HK-2 (cell line): ENCODE measurements at regions not wholly inside any gene's neighbourhood (a gene's known extent, or its start where the extent isn't known, plus 50 kb on each side); places are given as distances from the start of the nearest gene placed in this dataset.

Source experiments
- DNase-seq: peaks from one replicate; pipeline ENCODE4 v3.0.0-alpha.2; 2018; ENCODE audit not compliant: unreplicated experiment

DNA sequence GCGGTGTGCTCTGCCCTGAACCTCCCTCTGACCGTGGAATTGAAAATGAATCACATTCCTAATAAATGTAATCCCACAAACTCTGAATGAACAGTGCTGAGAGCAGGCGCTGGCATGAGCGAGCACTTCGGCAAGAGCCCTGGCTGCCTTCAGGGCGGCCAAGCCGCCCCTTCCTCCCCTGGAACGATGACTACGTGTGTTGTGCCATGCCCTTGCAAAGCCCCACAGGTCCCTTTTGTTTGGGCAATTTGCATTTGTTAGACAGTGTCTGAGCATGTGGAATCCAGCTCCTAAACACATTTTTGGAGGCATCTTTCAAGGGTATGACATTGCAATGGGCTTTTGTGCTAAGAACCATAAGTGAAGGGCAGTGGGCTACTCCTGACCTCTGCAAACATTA is 95.6 kb upstream of the MKI67 start:
- no peak for DNase-seq

GRCh38 chr10:128222332-128222849 is 96.2 kb upstream of the MKI67 start:
- DNase-seq, result no peak

DNA sequence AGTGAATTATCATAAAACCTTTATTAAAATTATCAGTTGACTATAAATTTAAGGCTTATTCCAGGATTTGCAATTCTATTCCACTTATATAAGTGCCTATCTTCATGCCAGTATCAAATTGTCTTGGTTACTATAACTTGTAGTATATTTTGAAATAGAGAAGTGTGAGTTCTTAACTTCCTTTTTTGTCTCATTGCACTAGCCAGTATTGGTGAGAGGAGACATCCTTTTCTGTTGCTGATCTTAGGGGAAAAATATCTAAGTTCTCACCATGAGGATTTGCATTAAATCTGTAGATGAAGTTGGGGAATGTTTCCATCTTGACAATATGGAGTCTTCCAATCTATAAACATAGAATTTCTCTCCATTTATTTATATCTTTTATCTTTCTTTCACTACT is 104.2 kb upstream of the MKI67 start:
- DNase-seq, result no peak

- DNase-seq, result no peak
These were observed 107.2 kb upstream of the MKI67 start for GRCh38 chr10:128233422-128233821.

GRCh38 chr10:128237710-128238109 is 111.5 kb upstream of the MKI67 start:
- DNase-seq, result no peak

DNA sequence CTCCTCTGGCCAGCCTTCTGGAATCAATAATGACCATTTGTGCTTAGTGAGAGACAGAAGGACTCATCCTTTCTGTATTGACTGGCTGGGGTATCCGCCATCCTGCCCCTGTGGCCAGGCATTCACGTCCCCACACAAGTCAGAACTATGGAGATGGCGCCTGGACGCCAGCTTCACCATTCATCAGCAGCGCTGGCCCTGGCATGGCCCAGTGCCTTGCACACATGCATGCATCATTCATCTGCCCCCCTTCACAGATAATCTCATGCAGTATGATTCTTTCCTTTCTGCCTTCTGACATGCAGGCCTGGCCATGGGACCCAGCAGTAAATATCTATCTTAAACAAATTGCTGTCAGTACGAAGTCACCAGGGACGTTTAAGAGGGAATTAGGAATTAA is 114.8 kb upstream of the MKI67 start:
- DNase-seq, result no peak

GRCh38 chr10:128242641-128243040 is 116.4 kb upstream of the MKI67 start:
- DNase-seq, result no peak

DNA sequence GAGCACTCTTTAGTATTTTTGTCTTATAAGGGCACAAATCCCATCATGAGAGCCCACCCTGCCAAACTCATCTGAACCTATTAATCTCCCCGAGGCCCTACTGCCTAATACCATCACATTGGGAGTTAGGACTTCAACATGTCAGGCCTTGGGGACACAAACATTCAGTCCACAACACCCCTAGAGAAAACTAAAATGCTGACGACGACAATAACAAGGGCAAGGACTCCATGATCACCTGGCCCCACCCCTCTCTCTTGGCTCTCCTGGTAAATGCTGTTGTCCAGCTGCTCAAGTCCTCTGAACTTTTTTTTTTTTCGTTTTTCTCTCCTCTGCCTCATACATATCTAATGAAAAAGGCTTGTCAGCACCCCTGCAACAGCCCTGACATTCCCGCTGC is 118.8 kb upstream of the MKI67 start:
- DNase-seq, result no peak

- DNase-seq, result no peak
These were observed 121.4 kb upstream of the MKI67 start for GRCh38 chr10:128247576-128247975.

DNA sequence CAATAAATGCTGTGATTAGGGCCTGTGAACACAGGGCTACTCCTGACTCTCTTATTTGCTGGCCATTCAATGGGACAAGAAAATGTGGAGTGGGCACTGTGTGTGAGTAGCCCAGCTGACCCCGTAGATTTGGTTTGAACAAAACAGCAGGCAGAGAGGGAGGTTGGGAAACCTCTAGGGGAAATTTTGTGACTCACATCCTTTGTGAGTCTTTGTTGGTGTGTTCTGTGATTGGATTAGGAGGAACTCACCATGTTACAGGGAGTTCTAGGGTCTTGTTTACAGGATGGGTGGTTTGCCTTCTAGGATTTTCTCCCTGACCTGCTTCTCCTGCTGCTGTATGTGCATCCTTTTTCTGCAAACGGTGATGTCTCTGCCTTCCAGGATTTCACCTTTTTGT is 128.3 kb upstream of the MKI67 start:
- DNase-seq, result no peak

DNA sequence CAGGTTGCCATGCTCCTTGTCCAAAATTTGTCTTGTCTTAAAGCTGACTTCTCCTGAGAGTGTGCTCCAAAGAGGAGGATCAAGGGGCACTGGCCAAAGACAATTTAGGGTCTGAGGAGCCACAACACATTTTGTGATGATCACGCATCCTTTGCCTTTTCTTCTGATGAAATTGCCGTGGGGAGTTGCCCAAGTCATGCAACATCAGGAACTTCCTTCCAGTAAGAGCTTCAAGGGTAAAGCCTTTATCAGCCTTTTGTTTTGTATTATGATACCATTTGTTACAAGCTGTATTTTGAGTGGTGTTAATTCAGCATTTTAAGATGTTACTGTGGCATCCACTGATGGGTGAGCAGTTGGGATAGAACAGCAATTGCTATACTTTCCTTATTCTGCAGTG is 131.2 kb upstream of the MKI67 start:
- no peak for DNase-seq

- no peak for DNase-seq
These were observed 132.3 kb upstream of the MKI67 start for GRCh38 chr10:128258421-128258976.

GRCh38 chr10:128263891-128264688 is 137.9 kb upstream of the MKI67 start:
- peak; percentile 58 for DNase-seq

GRCh38 chr10:128265596-128265995 is 139.4 kb upstream of the MKI67 start:
- no peak for DNase-seq

- no peak for DNase-seq
These were observed 141.4 kb upstream of the MKI67 start for GRCh38 chr10:128267581-128267980.

GRCh38 chr10:128268015-128268722 is 141.9 kb upstream of the MKI67 start:
- peak; percentile 43 for DNase-seq

DNA sequence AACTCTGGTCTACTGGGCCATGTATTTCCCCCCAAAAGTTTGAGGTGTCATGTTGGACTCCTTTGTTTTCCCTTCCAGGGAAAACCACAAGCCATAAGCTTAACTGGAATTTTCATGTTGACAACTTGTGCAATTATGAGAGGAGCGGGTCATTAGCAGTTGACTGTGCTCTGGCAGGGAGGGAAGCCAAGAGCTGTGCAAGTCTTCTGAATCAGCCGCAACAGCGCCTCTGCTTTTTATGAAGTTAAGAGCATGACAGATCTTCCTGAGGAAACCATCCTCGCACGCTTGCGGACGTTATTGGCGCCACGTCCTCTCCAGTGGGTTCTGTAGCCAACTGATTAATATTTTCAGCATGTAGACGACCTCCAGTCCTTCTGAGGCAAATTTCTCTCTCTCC is 148.7 kb upstream of the MKI67 start:
- DNase-seq, result no peak

DNA sequence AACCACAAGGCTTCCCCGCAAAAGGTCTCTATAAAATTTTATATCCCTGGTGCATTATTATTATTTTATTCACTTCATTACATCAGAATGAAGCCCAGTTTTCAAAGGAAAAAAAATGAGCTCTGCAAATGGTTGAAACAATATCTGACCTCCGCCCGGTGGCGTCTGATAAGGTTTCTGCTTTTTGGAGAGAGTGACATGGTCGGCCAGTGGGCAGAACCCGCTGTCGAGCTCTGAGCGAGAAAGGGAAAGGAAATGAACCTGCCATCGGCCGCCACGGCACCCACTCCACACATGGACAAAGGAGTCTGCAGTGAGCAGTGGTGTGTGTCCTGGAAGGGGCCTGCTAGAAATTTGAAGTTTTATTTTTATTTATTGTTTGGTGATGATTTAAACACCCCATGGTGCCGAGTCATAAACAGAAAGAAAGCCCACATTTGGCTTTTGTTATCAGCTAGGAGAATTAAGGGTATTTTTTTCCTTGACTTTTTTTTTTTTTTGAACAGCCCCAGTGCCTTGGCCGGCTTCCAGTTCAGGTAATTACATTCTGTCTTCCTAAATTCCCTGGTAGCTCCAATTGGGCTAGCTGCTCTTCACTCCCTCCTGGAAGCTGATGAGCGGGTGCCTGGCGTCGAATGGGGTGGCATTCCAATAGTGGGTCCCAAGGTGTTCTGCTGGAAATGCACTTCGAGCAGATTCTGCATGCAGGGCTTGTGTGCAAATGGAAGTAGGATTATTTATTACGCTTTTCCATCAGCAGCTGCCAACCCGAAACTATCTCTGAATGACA is 149.4 kb upstream of the MKI67 start:
- DNase-seq, result no peak

DNA sequence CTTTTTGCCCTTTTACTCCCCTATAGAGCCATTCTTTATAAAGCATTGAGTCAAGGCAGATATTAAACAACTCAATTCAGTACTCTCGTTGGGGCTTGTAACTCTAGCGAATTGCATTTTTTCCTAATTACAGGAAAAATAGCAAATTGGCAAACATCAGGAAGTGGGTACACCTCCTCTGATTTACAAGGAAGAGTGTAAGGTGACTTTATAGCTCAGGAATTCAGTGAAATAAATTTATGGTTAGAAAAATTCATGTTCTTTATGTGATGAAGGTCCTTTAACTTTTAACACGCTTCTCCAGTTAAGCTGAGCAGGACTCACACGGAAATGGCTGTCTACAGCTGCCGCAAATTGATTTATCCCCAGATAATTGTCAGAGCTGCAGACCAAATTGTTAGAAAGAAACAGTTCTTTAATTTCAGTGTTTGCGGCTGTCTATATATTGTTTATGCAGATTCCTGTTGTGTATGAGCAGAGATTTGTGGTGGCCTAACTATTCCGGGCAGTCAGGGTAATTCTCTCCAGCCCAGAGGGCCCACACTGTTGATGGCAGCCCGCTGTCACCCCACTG is 151.1 kb upstream of the MKI67 start:
- no peak for DNase-seq

- DNase-seq, result no peak
These were observed 152.1 kb upstream of the MKI67 start for GRCh38 chr10:128278362-128278761.

- no peak for DNase-seq
These were observed 154.0 kb upstream of the MKI67 start for GRCh38 chr10:128280271-128280670.

- DNase-seq, result no peak
These were observed 155.1 kb upstream of the MKI67 start for GRCh38 chr10:128281343-128281742.
